ENCODE measurements at regions not wholly inside any gene's neighbourhood (a gene's known extent, or its start where the extent isn't known, plus 50 kb on each side); places are given as distances from the start of the nearest gene placed in this dataset.

GRCh38 chr4:159048166-159048886 is 54.6 kb upstream of the RAPGEF2 start:
- in situ Hi-C loops (cut with MboI; ENCODE audit: low pct_ligation_motif_present in 1 of 4, low pct_unique_long_range_greater_than_20kb in 1 of 4, low sequenced_read_pairs in 3 of 4) (no loop called here), intact Hi-C loops (cut with DNase I; ENCODE audit: low total_unique reads) (no loop called here)
- 22 to 29% methylated on average over 12 to 16 of the region's 16 CpGs for WGBS, 2 donors (ENCODE audit: low coverage in 1 of 2)
- TF ChIP-seq CTCF (IDR thresholded peaks at IDR 0.05) (no peak), POLR2AphosphoS5 (IDR thresholded peaks at IDR 0.05) (peak in 1 of 3 donors; percentile 27), POLR2A (IDR thresholded peaks at IDR 0.05) (no peak)
- DNase-seq = peak; percentile 74
- H3K27me3 ChIP-seq = no peaks in the 10 kb centered on the region
- peaks cover 0 to 7% (median 0%) of the 10 kb centered on the region in 4 donors for H3K4me1 ChIP-seq
- H3K27ac ChIP-seq = peak overlapping the region; percentile 39 to 46 (median 44)
- peak overlapping the region in 2 of 4 donors; percentile 15 to 30 for H3K4me3 ChIP-seq
- no peaks in the 10 kb centered on the region for H3K36me3 ChIP-seq
- H3K9me3 ChIP-seq = no peaks in the 10 kb centered on the region

GRCh38 chr4:159049780-159050375 is 53.0 kb upstream of the RAPGEF2 start:
- TF ChIP-seq POLR2AphosphoS5 (IDR thresholded peaks at IDR 0.05) = no peak
- TF ChIP-seq POLR2A (IDR thresholded peaks at IDR 0.05) = no peak
- TF ChIP-seq CTCF (IDR thresholded peaks at IDR 0.05) = no peak
- TF ChIP-seq EP300 (IDR thresholded peaks at IDR 0.05; ENCODE audit: low read depth) = no peak
- no peak overlapping the region for H3K4me3 ChIP-seq
- intact Hi-C loops (cut with DNase I; ENCODE audit: low total_unique reads) = no loop called here
- 69 to 86% methylated on average over 2 of the region's 2 CpGs for WGBS, 2 donors (ENCODE audit: low coverage in 1 of 2)
- no peaks in the 10 kb centered on the region for H3K36me3 ChIP-seq
- no peak for DNase-seq
- peaks cover 0 to 7% (median 0%) of the 10 kb centered on the region in 4 donors for H3K4me1 ChIP-seq
- in situ Hi-C loops (cut with MboI; ENCODE audit: low pct_ligation_motif_present in 1 of 4, low pct_unique_long_range_greater_than_20kb in 1 of 4, low sequenced_read_pairs in 3 of 4) = no loop called here
- no peak overlapping the region for H3K27ac ChIP-seq
- no peaks in the 10 kb centered on the region for H3K27me3 ChIP-seq
- H3K9me3 ChIP-seq = no peaks in the 10 kb centered on the region

GRCh38 chr4:159051245-159052071 is 51.4 kb upstream of the RAPGEF2 start:
- no peaks in the 10 kb centered on the region for H3K36me3 ChIP-seq
- H3K4me3 ChIP-seq = no peak overlapping the region
- in situ Hi-C loops (cut with MboI; ENCODE audit: low pct_ligation_motif_present in 1 of 4, low pct_unique_long_range_greater_than_20kb in 1 of 4, low sequenced_read_pairs in 3 of 4) (no loop called here), intact Hi-C loops (cut with DNase I; ENCODE audit: low total_unique reads) (no loop called here)
- H3K27me3 ChIP-seq = no peaks in the 10 kb centered on the region
- DNase-seq = no peak
- 58 to 59% methylated on average over 7 of the region's 7 CpGs for WGBS, 2 donors (ENCODE audit: low coverage in 1 of 2)
- H3K9me3 ChIP-seq = no peaks in the 10 kb centered on the region
- no peak for TF ChIP-seq EP300 (IDR thresholded peaks at IDR 0.05; ENCODE audit: low read depth)
- TF ChIP-seq POLR2AphosphoS5 (IDR thresholded peaks at IDR 0.05) = no peak
- no peak for TF ChIP-seq POLR2A (IDR thresholded peaks at IDR 0.05)
- TF ChIP-seq CTCF (IDR thresholded peaks at IDR 0.05) = no peak
- H3K27ac ChIP-seq = peak overlapping the region in 1 of 4 donors; percentile 38
- H3K4me1 ChIP-seq = peaks cover 0 to 7% (median 0%) of the 10 kb centered on the region in 4 donors

- no peaks in the 10 kb centered on the region for H3K36me3 ChIP-seq
- H3K27ac ChIP-seq = peak overlapping the region in 1 of 4 donors; percentile 38
- DNase-seq = no peak
- in situ Hi-C loops (cut with MboI; ENCODE audit: low pct_ligation_motif_present in 1 of 4, low pct_unique_long_range_greater_than_20kb in 1 of 4, low sequenced_read_pairs in 3 of 4) (no loop called here), intact Hi-C loops (cut with DNase I; ENCODE audit: low total_unique reads) (no loop called here)
- H3K4me1 ChIP-seq = peaks cover 0 to 7% (median 0%) of the 10 kb centered on the region in 4 donors
- whole genome bisulfite sequencing, 2 donors (ENCODE audit: low coverage in 1 of 2) = 75 to 84% methylated on average over 3 to 6 of the region's 6 CpGs
- H3K9me3 ChIP-seq = no peaks in the 10 kb centered on the region
- no peak for TF ChIP-seq POLR2A (IDR thresholded peaks at IDR 0.05)
- no peak for TF ChIP-seq CTCF (IDR thresholded peaks at IDR 0.05)
- no peak for TF ChIP-seq POLR2AphosphoS5 (IDR thresholded peaks at IDR 0.05)
- TF ChIP-seq EP300 (IDR thresholded peaks at IDR 0.05; ENCODE audit: low read depth) = no peak
- H3K4me3 ChIP-seq = no peak overlapping the region
- no peaks in the 10 kb centered on the region for H3K27me3 ChIP-seq
These were observed 50.6 kb upstream of the RAPGEF2 start for GRCh38 chr4:159052315-159052714.

Measured in transverse colon (tissue), 4 donors.